Gastrocnemius medialis (tissue), 4 donors: ENCODE measurements at regions not wholly inside any gene's neighbourhood (a gene's known extent, or its start where the extent isn't known, plus 50 kb on each side); places are given as distances from the start of the nearest gene placed in this dataset.

Experiments
- CTCF ChIP-seq, 5 experiments: fragments of 450-650 bp in 3 of 5; fragments of 200-600 bp in 2 of 5; sonication (generic) in 2 of 5; IDR thresholded peaks in 4 of 5; conservative IDR thresholded peaks in 1 of 5; 1 replicate in 4 of 5; 2 replicates in 1 of 5; pipeline ENCODE4 v1.5.1; 2016 to 2019; ENCODE audit warnings: antibody characterized with exemption in 5 of 5, mild to moderate bottlenecking in 3 of 5, moderate library complexity in 3 of 5
- POLR2A ChIP-seq, 2 donors: fragments of 450-650 bp; IDR thresholded peaks; one replicate each; pipeline ENCODE4 v1.6.1; 2017; ENCODE audit warnings: antibody characterized with exemption in 2 of 2, mild to moderate bottlenecking in 2 of 2, moderate library complexity in 2 of 2

GRCh38 chr2:122863532-122863931, 1108.1 kb downstream of the TSN start:
- TF ChIP-seq CTCF (IDR thresholded peaks at IDR 0.05 in 4 of 5, conservative IDR thresholded peaks at IDR 0.05 in 1 of 5) = no peak
- no peak for TF ChIP-seq POLR2A (IDR thresholded peaks at IDR 0.05)
